Activated T-cell treated with anti-CD3 and anti-CD28 coated beads, Interleukin-2, amount 50 U/mL, for 24 hours (primary cell): ENCODE measurements at regions not wholly inside any gene's neighbourhood (a gene's known extent, or its start where the extent isn't known, plus 50 kb on each side); places are given as distances from the start of the nearest gene placed in this dataset.
A peak's percentile ranks its signal among the peaks of the same experiment; 100 is the strongest.

Source experiments
- DNase-seq: peaks from one replicate; pipeline ENCODE4 v3.0.0-alpha.2; 2020
- H3K27ac Mint-ChIP-seq: 2 replicates; pipeline ENCODE4 v1.8.0; 2020; ENCODE audit warnings: mild to moderate bottlenecking, mixed read lengths
- H3K27me3 Mint-ChIP-seq: 2 replicates; pipeline ENCODE4 v1.8.0; 2020; ENCODE audit warnings: mixed read lengths
- H3K36me3 Mint-ChIP-seq: 2 replicates; pipeline ENCODE4 v1.8.0; 2020; ENCODE audit warnings: low read depth, mixed read lengths
- H3K4me1 Mint-ChIP-seq: 2 replicates; pipeline ENCODE4 v1.8.0; 2020; ENCODE audit warnings: low read depth, mixed read lengths
- H3K4me3 Mint-ChIP-seq: 2 replicates; pipeline ENCODE4 v1.8.0; 2020; ENCODE audit warnings: mild to moderate bottlenecking, moderate library complexity, mixed read lengths
- H3K9me3 Mint-ChIP-seq: 2 replicates; pipeline ENCODE4 v1.8.0; 2020; ENCODE audit warnings: mixed read lengths

DNA sequence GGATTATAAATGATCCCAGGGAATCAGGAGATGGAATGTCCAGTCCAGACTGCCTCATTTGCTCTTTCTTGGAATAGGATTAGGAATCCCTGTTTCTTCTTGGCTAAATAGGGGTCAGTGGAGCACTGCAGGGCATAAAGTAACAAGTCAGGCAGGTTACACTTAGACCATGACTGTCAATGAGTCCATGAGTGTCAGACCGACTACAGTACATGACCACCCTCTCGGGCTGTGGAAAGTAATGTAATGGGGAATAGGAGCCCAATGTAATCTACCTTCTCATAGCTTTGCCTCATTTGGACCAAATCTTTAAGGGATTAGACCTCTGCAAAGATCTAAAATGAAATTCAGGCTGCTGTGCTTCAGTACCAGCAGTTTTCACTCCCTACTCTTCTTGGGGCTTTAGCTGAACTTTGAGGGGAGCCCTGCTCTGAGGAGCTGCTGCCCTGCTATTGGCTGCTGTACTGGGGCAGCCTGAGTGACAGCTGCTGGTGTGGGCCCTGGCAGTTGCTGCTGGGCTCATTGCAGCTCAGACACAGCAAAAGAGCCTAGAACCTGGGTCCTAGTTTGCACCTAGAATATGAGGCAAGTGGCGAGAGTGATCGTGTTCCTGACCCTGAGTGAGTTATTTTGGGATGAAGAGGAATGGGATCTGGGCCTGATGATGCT, 62.2 kb upstream of the OR4E1 start:
- Mint-ChIP-seq H3K4me3 (peak overlapping the region; percentile 70), H3K27me3 (peaks cover 66% of the 10 kb centered on the region), H3K9me3 (no peaks in the 10 kb centered on the region), H3K27ac (peak overlapping the region; percentile 42), H3K36me3 (no peaks in the 10 kb centered on the region), H3K4me1 (peaks cover 8% of the 10 kb centered on the region)
- DNase-seq: no peak

DNA sequence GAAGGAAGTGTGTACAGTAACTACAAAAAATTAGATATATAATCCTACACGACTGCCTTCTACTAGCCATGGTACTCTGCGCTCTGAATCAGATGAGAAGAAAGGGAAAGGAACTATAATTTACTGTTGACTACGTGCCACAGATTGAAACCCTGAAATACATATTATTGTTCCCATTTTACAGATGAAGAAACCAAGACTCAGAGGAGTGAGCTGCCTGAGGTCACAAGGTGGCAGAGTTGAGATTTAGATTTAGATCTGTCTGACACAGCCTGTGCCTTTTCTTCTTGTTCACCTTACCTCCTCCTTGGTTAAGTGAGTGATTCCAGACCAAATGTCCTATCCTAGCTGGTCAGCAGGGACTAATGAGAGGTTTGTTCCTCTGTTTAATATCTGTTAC, 61.6 kb upstream of the OR4E1 start:
- Mint-ChIP-seq H3K9me3 (no peaks in the 10 kb centered on the region), H3K36me3 (no peaks in the 10 kb centered on the region), H3K27ac (no peak overlapping the region), H3K4me3 (peak overlapping the region; percentile 42), H3K27me3 (peaks cover 61% of the 10 kb centered on the region), H3K4me1 (peaks cover 9% of the 10 kb centered on the region)
- no peak for DNase-seq

DNA sequence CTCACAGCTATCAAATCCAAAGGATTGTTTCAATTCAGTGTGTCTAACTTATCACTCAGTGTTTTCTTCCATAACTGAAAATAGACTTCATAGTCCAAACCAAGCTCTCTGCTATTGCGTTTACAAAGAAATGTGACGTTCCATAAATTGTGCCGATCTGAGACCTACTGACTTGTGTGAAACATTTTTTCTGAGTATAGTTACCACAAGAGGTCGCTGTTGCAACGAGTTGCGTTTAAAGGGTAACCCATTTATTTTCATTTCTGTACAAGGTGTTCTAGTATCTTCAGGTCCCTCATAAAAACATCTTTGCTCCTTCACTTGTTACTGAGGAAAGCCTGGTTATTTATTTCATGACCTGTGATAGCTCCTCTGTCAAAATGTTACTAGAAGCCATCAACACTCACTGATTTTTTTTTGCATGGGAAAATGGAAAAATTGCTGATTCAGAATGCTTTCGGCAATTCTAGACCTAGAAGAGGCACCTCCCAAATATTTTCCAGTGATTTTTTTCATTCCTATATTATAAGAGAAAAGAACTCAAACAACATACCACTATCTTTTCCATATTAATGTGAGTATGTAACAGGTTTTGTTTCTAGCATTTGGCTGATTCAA, 60.9 kb upstream of the OR4E1 start:
- DNase-seq: no peak
- Mint-ChIP-seq H3K27ac (peak overlapping the region; percentile 39), H3K36me3 (no peaks in the 10 kb centered on the region), H3K27me3 (peaks cover 55% of the 10 kb centered on the region), H3K9me3 (no peaks in the 10 kb centered on the region), H3K4me1 (peaks cover 15% of the 10 kb centered on the region), H3K4me3 (peak overlapping the region; percentile 24)

DNA sequence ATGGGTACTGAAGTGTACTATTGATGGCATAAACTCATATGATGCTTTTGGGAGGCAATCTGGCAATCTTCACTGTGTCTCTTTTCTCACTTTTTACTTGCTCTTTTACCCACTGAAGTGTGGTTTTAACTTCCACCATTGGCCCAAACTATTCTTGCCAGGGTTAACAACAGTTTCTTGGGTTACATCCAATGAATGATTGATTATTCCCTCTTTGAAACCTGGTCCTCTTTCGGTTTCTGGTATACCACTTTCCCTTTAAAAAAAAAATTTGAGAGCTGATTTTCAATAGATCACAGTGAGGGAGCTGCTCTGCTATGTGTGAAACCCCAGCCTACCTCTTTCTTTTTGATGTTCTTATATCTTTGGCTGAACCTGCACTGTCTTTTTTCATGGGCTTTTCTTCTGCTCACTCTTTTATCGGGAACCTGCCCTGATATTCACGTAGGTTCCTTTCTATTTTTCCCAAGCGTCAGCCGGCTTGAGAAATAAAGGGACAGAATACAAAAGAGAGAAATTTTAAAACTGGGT, 56.1 kb upstream of the OR4E1 start:
- H3K27me3 Mint-ChIP-seq: peaks cover 20% of the 10 kb centered on the region
- no peak for DNase-seq
- no peaks in the 10 kb centered on the region for H3K9me3 Mint-ChIP-seq
- H3K27ac Mint-ChIP-seq: peak overlapping the region; percentile 45
- H3K36me3 Mint-ChIP-seq: no peaks in the 10 kb centered on the region
- peaks cover 15% of the 10 kb centered on the region for H3K4me1 Mint-ChIP-seq
- H3K4me3 Mint-ChIP-seq: peak overlapping the region; percentile 47

DNA sequence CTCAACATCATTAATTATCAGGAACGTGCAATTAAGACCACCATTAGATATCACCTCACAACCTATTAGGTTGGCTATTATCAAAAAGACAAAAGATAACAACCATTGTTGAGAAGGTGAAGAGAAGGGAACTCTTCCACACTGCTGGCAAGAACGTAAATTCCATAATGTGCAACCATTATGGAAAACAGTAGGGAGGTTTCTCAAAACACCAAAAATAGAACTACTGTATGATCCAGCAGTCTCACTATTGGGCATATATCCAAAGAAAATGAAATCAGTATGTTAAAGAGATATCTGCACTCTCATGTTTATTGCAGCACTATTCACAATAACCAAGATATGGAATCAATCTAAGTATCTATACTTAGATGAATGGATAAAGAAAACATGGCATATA, 51.6 kb upstream of the OR4E1 start:
- H3K36me3 Mint-ChIP-seq: no peaks in the 10 kb centered on the region
- no peak overlapping the region for H3K4me3 Mint-ChIP-seq
- peaks cover 10% of the 10 kb centered on the region for H3K4me1 Mint-ChIP-seq
- no peaks in the 10 kb centered on the region for H3K9me3 Mint-ChIP-seq
- H3K27ac Mint-ChIP-seq: no peak overlapping the region
- no peak for DNase-seq
- H3K27me3 Mint-ChIP-seq: peaks cover 23% of the 10 kb centered on the region

DNA sequence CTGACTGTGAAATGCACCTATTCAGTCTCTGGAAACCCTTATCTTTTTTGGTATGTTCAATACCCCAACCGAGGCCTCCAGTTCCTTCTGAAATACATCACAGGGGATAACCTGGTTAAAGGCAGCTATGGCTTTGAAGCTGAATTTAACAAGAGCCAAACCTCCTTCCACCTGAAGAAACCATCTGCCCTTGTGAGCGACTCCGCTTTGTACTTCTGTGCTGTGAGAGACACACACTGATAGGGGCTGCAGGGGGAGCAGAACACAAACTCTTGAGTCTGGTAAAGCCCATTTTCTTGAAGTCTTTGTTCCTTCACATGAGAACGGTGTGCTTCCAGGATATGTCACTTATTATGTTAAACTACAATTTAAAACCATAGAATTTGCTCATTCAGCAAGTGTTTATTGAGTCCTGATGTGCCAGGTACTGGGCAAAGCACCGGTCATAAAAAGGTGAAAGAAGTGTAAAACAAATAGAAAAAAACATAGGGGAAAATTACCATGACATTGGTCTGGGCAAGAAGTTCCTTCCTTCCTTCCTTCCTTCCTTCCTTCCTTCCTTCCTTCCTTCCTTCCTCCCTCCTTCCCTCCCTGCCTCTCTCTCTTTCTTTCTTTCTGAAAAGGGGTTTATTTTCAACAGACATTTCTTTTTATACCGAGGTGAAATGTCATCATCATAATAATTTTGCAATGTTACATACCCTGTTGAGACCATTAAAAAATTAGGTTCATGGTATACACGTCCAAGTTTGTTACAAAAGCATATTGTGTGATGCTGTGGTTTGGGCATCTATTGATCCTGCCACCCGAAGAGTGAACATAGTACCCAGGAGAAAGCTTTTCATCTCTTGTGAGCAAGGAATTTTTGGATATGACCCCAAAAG, 50.7 kb upstream of the OR4E1 start:
- Mint-ChIP-seq H3K36me3 (no peaks in the 10 kb centered on the region), H3K4me3 (peak overlapping the region; percentile 76), H3K27me3 (peaks cover 27% of the 10 kb centered on the region), H3K27ac (no peak overlapping the region), H3K4me1 (peaks cover 3% of the 10 kb centered on the region), H3K9me3 (no peaks in the 10 kb centered on the region)
- no peak for DNase-seq

DNA sequence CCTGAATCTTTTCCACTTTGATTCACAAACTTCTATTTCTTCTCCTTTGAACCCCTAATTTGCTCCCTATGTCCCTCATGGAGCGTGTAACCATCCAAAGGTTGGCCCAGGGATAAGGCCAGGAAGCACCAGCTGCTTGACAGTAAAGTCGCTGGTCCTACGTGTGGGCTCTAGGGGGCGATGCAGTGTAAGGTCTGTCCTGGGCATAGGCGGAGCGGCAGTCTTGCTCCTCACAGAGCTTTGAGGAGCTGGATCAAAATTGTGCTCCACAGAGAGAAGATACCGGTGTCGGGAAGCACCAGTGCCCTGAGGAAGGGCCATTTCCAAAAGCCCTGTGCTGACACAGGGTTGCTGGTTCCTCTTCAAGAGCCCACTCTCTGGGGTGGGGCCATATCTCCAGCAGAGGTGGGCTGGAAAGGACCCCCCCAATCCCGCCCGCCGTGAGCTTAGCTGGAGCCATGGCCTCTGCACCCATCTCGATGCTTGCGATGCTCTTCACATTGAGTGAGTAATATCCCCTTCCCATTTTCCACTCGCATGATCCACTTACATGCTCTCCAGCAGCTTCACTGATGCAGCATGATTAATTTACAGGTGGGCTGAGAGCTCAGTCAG, 49.9 kb upstream of the OR4E1 start:
- peak; percentile 43 for DNase-seq

More for the DNA sequence above, 49.9 kb upstream of the OR4E1 start:
- Mint-ChIP-seq H3K36me3 (no peaks in the 10 kb centered on the region), H3K4me3 (peak overlapping the region; percentile 76), H3K27me3 (peaks cover 32% of the 10 kb centered on the region), H3K27ac (peak overlapping the region; percentile 73), H3K4me1 (peaks cover 3% of the 10 kb centered on the region), H3K9me3 (no peaks in the 10 kb centered on the region)
